GM18511 (cell line): ENCODE measurements at regions not wholly inside any gene's neighbourhood (a gene's known extent, or its start where the extent isn't known, plus 50 kb on each side); places are given as distances from the start of the nearest gene placed in this dataset.
A peak's percentile ranks its signal among the peaks of the same experiment; 100 is the strongest.

Source experiments
- ATAC-seq: cut with Tn5 transposase; IDR thresholded peaks from one replicate; pipeline ENCODE4 v1.9.1; 2021; ENCODE audit warnings: mild to moderate bottlenecking, moderate library complexity; ENCODE audit not compliant: unreplicated experiment

GRCh38 chr13:48181482-48182145, 51.4 kb upstream of the ITM2B start:
- peak; percentile 41 for ATAC-seq

- ATAC-seq: no peak
These were observed 54.9 kb upstream of the ITM2B start for GRCh38 chr13:48178126-48178525.

- ATAC-seq: no peak
These were observed 56.2 kb upstream of the ITM2B start for GRCh38 chr13:48176781-48177180.

GRCh38 chr13:48175185-48175584, 57.8 kb upstream of the ITM2B start:
- peak; percentile 74 for ATAC-seq

GRCh38 chr13:48167866-48168265, 65.1 kb upstream of the ITM2B start:
- no peak for ATAC-seq

- no peak for ATAC-seq
These were observed 67.3 kb upstream of the ITM2B start for GRCh38 chr13:48165727-48166126.

- no peak for ATAC-seq
These were observed 67.9 kb upstream of the ITM2B start for GRCh38 chr13:48165063-48165462.

- ATAC-seq: no peak
These were observed 68.2 kb upstream of the MED4 start for GRCh38 chr13:48163061-48163460.

- ATAC-seq: no peak
These were observed 67.3 kb upstream of the MED4 start for GRCh38 chr13:48162217-48162616.

GRCh38 chr13:48161530-48162179, 66.8 kb upstream of the MED4 start:
- ATAC-seq: no peak

GRCh38 chr13:48160606-48161278, 65.8 kb upstream of the MED4 start:
- ATAC-seq: no peak

- ATAC-seq: no peak
These were observed 64.9 kb upstream of the MED4 start for GRCh38 chr13:48159826-48160225.

- ATAC-seq: no peak
These were observed 64.5 kb upstream of the MED4 start for GRCh38 chr13:48159401-48159800.

- no peak for ATAC-seq
These were observed 64.0 kb upstream of the MED4 start for GRCh38 chr13:48158915-48159314.

- peak; percentile 63 for ATAC-seq
These were observed 63.4 kb upstream of the MED4 start for GRCh38 chr13:48158290-48158689.

GRCh38 chr13:48156466-48156865, 61.6 kb upstream of the MED4 start:
- ATAC-seq: peak; percentile 39

GRCh38 chr13:48155848-48156247, 60.9 kb upstream of the MED4 start:
- peak; percentile 64 for ATAC-seq

- no peak for ATAC-seq
These were observed 59.8 kb upstream of the MED4 start for GRCh38 chr13:48154671-48155070.

- no peak for ATAC-seq
These were observed 58.3 kb upstream of the MED4 start for GRCh38 chr13:48153186-48153585.

- no peak for ATAC-seq
These were observed 56.7 kb upstream of the MED4 start for GRCh38 chr13:48151363-48152161.

GRCh38 chr13:48148454-48148853, 53.5 kb upstream of the MED4 start:
- ATAC-seq: no peak
